Kidney (tissue), 13 donors: ENCODE measurements at regions not wholly inside any gene's neighbourhood (a gene's known extent, or its start where the extent isn't known, plus 50 kb on each side); places are given as distances from the start of the nearest gene placed in this dataset.

ENCODE experiments used
- DNase-seq, 5 donors: peaks; one replicate each; pipeline ENCODE4 v3.0.0-alpha.2; 2013 to 2020
- FAIRE-seq: peaks from 2 replicates; lab custom pipeline; 2012; peaks lifted over from hg19 to GRCh38; lab: Jason Lieb, UNC
- H3K27ac ChIP-seq, 2 donors: one replicate each; pipeline ENCODE4 v1.7.0; 2013; ENCODE audit warnings: low read depth in 2 of 2, low read length in 2 of 2, inconsistent platforms in 1 of 2
- H3K27me3 ChIP-seq: one replicate; pipeline ENCODE4 v1.7.1; 2013; ENCODE audit warnings: low read length, inconsistent platforms; ENCODE audit not compliant: control insufficient read depth, insufficient read depth
- H3K36me3 ChIP-seq, 3 donors: one replicate each; pipeline versions ENCODE4 v1.7.0 to v1.7.1; 2013; ENCODE audit warnings: low read length in 3 of 3, control low read depth in 1 of 3, inconsistent platforms in 1 of 3; ENCODE audit not compliant: insufficient read depth in 3 of 3, control insufficient read depth in 2 of 3
- H3K4me1 ChIP-seq, 3 donors: one replicate each; pipeline versions ENCODE4 v1.7.0 to v1.7.1; 2013; ENCODE audit warnings: low read length in 3 of 3, inconsistent platforms in 1 of 3, low read depth in 1 of 3; ENCODE audit not compliant: control insufficient read depth in 2 of 3, insufficient read depth in 2 of 3
- H3K4me3 ChIP-seq, 3 donors: one replicate each; pipeline versions ENCODE4 v1.7.0 to v1.8.1; 2013; ENCODE audit warnings: low read length in 3 of 3, control low read depth in 1 of 3, inconsistent platforms in 1 of 3
- H3K9ac ChIP-seq, 3 donors: one replicate each; pipeline versions ENCODE4 v1.7.0 to v1.7.1; 2013; ENCODE audit warnings: low read length in 3 of 3, control low read depth in 1 of 3, inconsistent platforms in 1 of 3
- H3K9me3 ChIP-seq, 3 donors: one replicate each; pipeline versions ENCODE4 v1.7.0 to v1.7.1; 2013; ENCODE audit warnings: low read length in 3 of 3, control low read depth in 1 of 3, inconsistent platforms in 1 of 3; ENCODE audit not compliant: control insufficient read depth in 2 of 3, insufficient read depth in 1 of 3
- CTCF ChIP-seq: IDR thresholded peaks from 3 replicates; pipeline ENCODE4 v1.5.1; 2012; ENCODE audit warnings: mild to moderate bottlenecking, moderate library complexity, borderline replicate concordance; ENCODE audit not compliant: insufficient read depth; ENCODE audit errors: extremely low read depth
- intact Hi-C: fragments of 100-400 bp; cut with DNase I; formaldehyde crosslinking; loops from one replicate; pipeline ENCODE4 v1.11.1; 2022
- donor health status: control.
- donor health status: control.
- donor health status: control.
- donor health status: control.
- donor health status: control.
- donor health status: DM: yes; HTN: yes; CAD: no.
- donor health status: Normal renal cell carcinoma (clear cell type).

- Histone ChIP-seq H3K27ac (no peak overlapping the region), H3K9me3 (no peaks in the 10 kb centered on the region), H3K4me3 (no peak overlapping the region), H3K27me3 (no peaks in the 10 kb centered on the region), H3K36me3 (no peaks in the 10 kb centered on the region), H3K4me1 (no peaks in the 10 kb centered on the region), H3K9ac (no peak overlapping the region)
- intact Hi-C loops: no loop called here
- FAIRE-seq: no peak
- no peak for DNase-seq
- no peak for TF ChIP-seq CTCF
These were observed 1634.3 kb downstream of the MAT2B start for GRCh38 chr5:165139721-165140120.

- H3K36me3 ChIP-seq: no peaks in the 10 kb centered on the region
- TF ChIP-seq CTCF: no peak
- FAIRE-seq (no peak), DNase-seq (peak in 2 of 5 donors; percentile 10 to 29)
- intact Hi-C loops: no loop called here
- H3K4me1 ChIP-seq: no peaks in the 10 kb centered on the region
- no peaks in the 10 kb centered on the region for H3K9me3 ChIP-seq
- H3K27me3 ChIP-seq: no peaks in the 10 kb centered on the region
- no peak overlapping the region for H3K27ac ChIP-seq
- no peak overlapping the region for H3K9ac ChIP-seq
- H3K4me3 ChIP-seq: no peak overlapping the region
These were observed 1638.3 kb downstream of the MAT2B start for GRCh38 chr5:165143741-165144140.

GRCh38 chr5:165149431-165149830 is 1644.0 kb downstream of the MAT2B start:
- H3K27me3 ChIP-seq: no peaks in the 10 kb centered on the region
- no peaks in the 10 kb centered on the region for H3K9me3 ChIP-seq
- H3K9ac ChIP-seq: no peak overlapping the region
- no peak for DNase-seq
- no peak overlapping the region for H3K4me3 ChIP-seq
- no peak for FAIRE-seq
- H3K4me1 ChIP-seq: no peaks in the 10 kb centered on the region
- intact Hi-C loops: no loop called here
- H3K27ac ChIP-seq: no peak overlapping the region
- no peaks in the 10 kb centered on the region for H3K36me3 ChIP-seq
- TF ChIP-seq CTCF: no peak

- intact Hi-C loops: no loop called here
- no peak overlapping the region for H3K27ac ChIP-seq
- H3K9me3 ChIP-seq: no peaks in the 10 kb centered on the region
- no peak overlapping the region for H3K9ac ChIP-seq
- no peak for TF ChIP-seq CTCF
- H3K4me3 ChIP-seq: no peak overlapping the region
- no peak for DNase-seq
- no peaks in the 10 kb centered on the region for H3K36me3 ChIP-seq
- no peak for FAIRE-seq
- no peaks in the 10 kb centered on the region for H3K4me1 ChIP-seq
- H3K27me3 ChIP-seq: no peaks in the 10 kb centered on the region
These were observed 1646.6 kb downstream of the MAT2B start for GRCh38 chr5:165152058-165152457.
